C4-2B (cell line): ENCODE measurements at regions not wholly inside any gene's neighbourhood (a gene's known extent, or its start where the extent isn't known, plus 50 kb on each side); places are given as distances from the start of the nearest gene placed in this dataset.
"Not testable (repeated sequence)": the region's sequence is repeated elsewhere in the genome, so short reads cannot be mapped to it uniquely, and the experiment has no call there.

Source experiments
- CTCF ChIP-seq: fragments of 450-650 bp; conservative IDR thresholded peaks from 2 replicates; pipeline ENCODE4 v1.5.1; 2017; ENCODE audit warnings: mild to moderate bottlenecking
- ZFX ChIP-seq: fragments of 450-650 bp; IDR thresholded peaks from 2 replicates; pipeline ENCODE4 v1.6.1; 2017

GRCh38 chr2:16052571-16053052 is 112.3 kb downstream of the MYCN start:
- not testable (repeated sequence) for TF ChIP-seq CTCF, ZFX
